ENCODE measurements at regions not wholly inside any gene's neighbourhood (a gene's known extent, or its start where the extent isn't known, plus 50 kb on each side); places are given as distances from the start of the nearest gene placed in this dataset.

DNA sequence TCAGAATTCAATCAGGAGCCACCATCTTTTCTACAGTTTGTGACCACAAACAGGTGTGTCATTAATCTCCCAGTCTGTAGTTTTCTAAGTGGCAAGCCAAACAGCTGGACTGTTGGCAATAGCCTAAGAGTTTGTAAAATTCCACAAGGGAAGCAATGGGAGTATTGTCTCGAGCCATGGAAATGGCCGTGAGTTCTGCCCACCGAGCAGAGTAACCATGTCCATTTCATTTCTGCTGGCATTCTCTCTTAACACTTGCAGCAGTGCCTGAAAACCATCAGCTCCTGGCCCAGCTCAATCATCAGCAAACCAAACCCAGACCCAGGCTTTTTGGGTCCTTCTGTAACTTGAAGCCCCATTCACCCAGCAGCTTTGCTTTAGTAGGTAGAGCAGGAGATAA, 387.8 kb upstream of the CDH7 start:
- Histone ChIP-seq H3K4me1 (no peaks in the 10 kb centered on the region), H3K27me3 (no peaks in the 10 kb centered on the region), H3K27ac (replicated peaks in 1 of 4) (no peak overlapping the region), H3K4me3 (no peak overlapping the region), H3K36me3 (no peaks in the 10 kb centered on the region), H3K9me3 (no peaks in the 10 kb centered on the region)
- 90% methylated on average over 3 of the region's 3 CpGs for WGBS
- TF ChIP-seq CTCF (IDR thresholded peaks at IDR 0.05) (no peak), POLR2A (IDR thresholded peaks at IDR 0.05; ENCODE audit: low read depth) (no peak), EP300 (IDR thresholded peaks at IDR 0.05) (no peak), POLR2AphosphoS5 (IDR thresholded peaks at IDR 0.05) (no peak)
- intact Hi-C loops (cut with DNase I) = no loop called here
- DNase-seq (ENCODE audit: extremely low spot score) = no peak

- Histone ChIP-seq H3K9me3 (no peaks in the 10 kb centered on the region), H3K36me3 (no peaks in the 10 kb centered on the region), H3K4me3 (no peak overlapping the region), H3K4me1 (no peaks in the 10 kb centered on the region), H3K27ac (replicated peaks in 1 of 4) (no peak overlapping the region), H3K27me3 (no peaks in the 10 kb centered on the region)
- intact Hi-C loops (cut with DNase I) = no loop called here
- 94% methylated on average over 1 of the region's 1 CpG for WGBS
- TF ChIP-seq POLR2AphosphoS5 (IDR thresholded peaks at IDR 0.05) = no peak
- no peak for TF ChIP-seq CTCF (IDR thresholded peaks at IDR 0.05)
- no peak for TF ChIP-seq POLR2A (IDR thresholded peaks at IDR 0.05; ENCODE audit: low read depth)
- TF ChIP-seq EP300 (IDR thresholded peaks at IDR 0.05) = no peak
- no peak for DNase-seq (ENCODE audit: extremely low spot score)
Observed at GRCh38 chr18:65359479-65359878, 391.3 kb upstream of the CDH7 start.

DNA sequence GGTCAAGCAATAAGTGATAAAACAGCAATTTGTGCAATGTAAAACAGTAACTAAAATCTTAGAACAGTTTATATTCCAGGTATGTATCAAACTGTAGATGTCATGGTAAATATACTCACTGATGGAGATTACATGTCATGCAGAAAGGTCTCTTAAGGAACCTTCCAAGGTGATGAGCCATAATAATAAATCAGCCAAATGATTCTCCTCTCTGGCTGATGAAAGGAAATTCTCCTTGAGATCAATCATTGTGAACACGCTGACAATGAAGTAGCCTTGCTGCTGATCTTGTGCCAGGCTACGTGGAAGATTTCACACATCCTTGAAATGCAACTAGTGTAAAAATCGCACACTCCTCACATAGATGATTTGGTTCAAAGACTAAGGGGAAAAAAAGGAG, 392.5 kb upstream of the CDH7 start:
- intact Hi-C loops (cut with DNase I) = no loop called here
- no peaks in the 10 kb centered on the region for H3K36me3 ChIP-seq
- TF ChIP-seq POLR2A (IDR thresholded peaks at IDR 0.05; ENCODE audit: low read depth) (no peak), POLR2AphosphoS5 (IDR thresholded peaks at IDR 0.05) (no peak), CTCF (IDR thresholded peaks at IDR 0.05) (no peak), EP300 (IDR thresholded peaks at IDR 0.05) (no peak)
- 74% methylated on average over 3 of the region's 3 CpGs for WGBS
- H3K9me3 ChIP-seq = no peaks in the 10 kb centered on the region
- H3K27ac ChIP-seq (replicated peaks in 1 of 4) = no peak overlapping the region
- no peaks in the 10 kb centered on the region for H3K4me1 ChIP-seq
- no peaks in the 10 kb centered on the region for H3K27me3 ChIP-seq
- no peak overlapping the region for H3K4me3 ChIP-seq
- no peak for DNase-seq (ENCODE audit: extremely low spot score)

DNA sequence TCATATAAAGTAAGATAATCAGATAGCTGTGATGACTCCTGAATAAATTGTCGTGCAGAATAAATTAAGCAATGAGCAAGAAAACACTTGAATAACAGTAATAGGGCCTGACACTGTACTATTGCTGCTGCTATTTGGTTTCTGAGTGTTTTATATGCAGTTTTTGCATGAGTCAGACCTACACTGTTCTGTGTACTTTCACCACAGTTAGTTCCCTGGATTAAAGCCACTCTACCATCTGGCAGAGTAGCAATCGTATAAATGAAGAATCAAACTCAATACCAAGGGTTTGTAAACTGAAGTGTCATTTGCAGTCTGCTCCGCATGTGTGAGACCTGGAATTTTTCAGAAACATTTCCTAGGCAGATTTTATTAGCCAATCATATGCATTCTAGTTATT, 398.6 kb upstream of the CDH7 start:
- no peaks in the 10 kb centered on the region for H3K9me3 ChIP-seq
- WGBS = 46% methylated on average over 3 of the region's 3 CpGs
- intact Hi-C loops (cut with DNase I) = no loop called here

More for the DNA sequence above, 398.6 kb upstream of the CDH7 start:
- Histone ChIP-seq H3K36me3 (no peaks in the 10 kb centered on the region), H3K4me1 (no peaks in the 10 kb centered on the region), H3K4me3 (no peak overlapping the region), H3K27me3 (no peaks in the 10 kb centered on the region), H3K27ac (replicated peaks in 1 of 4) (no peak overlapping the region)
- DNase-seq (ENCODE audit: extremely low spot score) = no peak
- no peak for TF ChIP-seq EP300 (IDR thresholded peaks at IDR 0.05)
- TF ChIP-seq POLR2AphosphoS5 (IDR thresholded peaks at IDR 0.05) = no peak
- no peak for TF ChIP-seq CTCF (IDR thresholded peaks at IDR 0.05)
- TF ChIP-seq POLR2A (IDR thresholded peaks at IDR 0.05; ENCODE audit: low read depth) = no peak

Data from esophagus muscularis mucosa (tissue), 4 donors.